ENCODE measurements at regions not wholly inside any gene's neighbourhood (a gene's known extent, or its start where the extent isn't known, plus 50 kb on each side); places are given as distances from the start of the nearest gene placed in this dataset.

- Mint-ChIP-seq H3K27ac (no peak overlapping the region), H3K9me3 (no peaks in the 10 kb centered on the region), H3K36me3 (ENCODE audit: low read depth) (no peaks in the 10 kb centered on the region), H3K4me3 (no peak overlapping the region), H3K4me1 (ENCODE audit: low read depth) (no peaks in the 10 kb centered on the region), H3K27me3 (no peaks in the 10 kb centered on the region)
- ChIA-PET POLR2A (no interaction called here), CTCF (interaction anchor here (1.1 kb wide), 1 partner anchor 21 kb away, joined by 3 read pairs; no protein-coding TSS in a partner anchor)
- no peak for ATAC-seq
- intact Hi-C loops (cut with micrococcal nuclease): no loop called here
- DNase-seq: no peak
- TF ChIP-seq CTCF (IDR thresholded peaks at IDR 0.05): no peak
Measured at GRCh38 chr1:86226204-86226603, 69.6 kb upstream of the COL24A1 start.

GRCh38 chr1:86224651-86225310 is 68.2 kb upstream of the COL24A1 start:
- H3K9me3 Mint-ChIP-seq: no peaks in the 10 kb centered on the region
- H3K4me1 Mint-ChIP-seq (ENCODE audit: low read depth): no peaks in the 10 kb centered on the region
- no peak overlapping the region for H3K27ac Mint-ChIP-seq
- no peak overlapping the region for H3K4me3 Mint-ChIP-seq
- no peak for TF ChIP-seq CTCF (IDR thresholded peaks at IDR 0.05)
- no peak for ATAC-seq
- ChIA-PET CTCF (no interaction called here), POLR2A (no interaction called here)
- intact Hi-C loops (cut with micrococcal nuclease): no loop called here
- no peaks in the 10 kb centered on the region for H3K27me3 Mint-ChIP-seq
- H3K36me3 Mint-ChIP-seq (ENCODE audit: low read depth): no peaks in the 10 kb centered on the region
- DNase-seq: no peak

GRCh38 chr1:86218859-86219258 is 62.3 kb upstream of the COL24A1 start:
- Mint-ChIP-seq H3K4me1 (ENCODE audit: low read depth) (no peaks in the 10 kb centered on the region), H3K27me3 (no peaks in the 10 kb centered on the region)
- POLR2A ChIA-PET: no interaction called here

GRCh38 chr1:86214605-86215004 is 58.0 kb upstream of the COL24A1 start:
- Mint-ChIP-seq H3K27ac (no peak overlapping the region), H3K4me1 (ENCODE audit: low read depth) (no peaks in the 10 kb centered on the region), H3K4me3 (no peak overlapping the region), H3K27me3 (no peaks in the 10 kb centered on the region), H3K9me3 (no peaks in the 10 kb centered on the region), H3K36me3 (ENCODE audit: low read depth) (no peaks in the 10 kb centered on the region)
- intact Hi-C loops (cut with micrococcal nuclease): no loop called here
- DNase-seq (no peak), ATAC-seq (no peak)
- ChIA-PET POLR2A (no interaction called here), CTCF (no interaction called here)
- TF ChIP-seq CTCF (IDR thresholded peaks at IDR 0.05): no peak

More at GRCh38 chr1:86218859-86219258, 62.3 kb upstream of the COL24A1 start:
- no peaks in the 10 kb centered on the region for H3K36me3 Mint-ChIP-seq (ENCODE audit: low read depth)
- no peak for ATAC-seq
- DNase-seq: no peak
- no peak for TF ChIP-seq CTCF (IDR thresholded peaks at IDR 0.05)
- intact Hi-C loops (cut with micrococcal nuclease): no loop called here
- no peak overlapping the region for H3K27ac Mint-ChIP-seq
- no peak overlapping the region for H3K4me3 Mint-ChIP-seq
- CTCF ChIA-PET: no interaction called here
- H3K9me3 Mint-ChIP-seq: no peaks in the 10 kb centered on the region

- Mint-ChIP-seq H3K9me3 (no peaks in the 10 kb centered on the region), H3K27ac (no peak overlapping the region), H3K36me3 (ENCODE audit: low read depth) (no peaks in the 10 kb centered on the region), H3K27me3 (no peaks in the 10 kb centered on the region), H3K4me3 (no peak overlapping the region), H3K4me1 (ENCODE audit: low read depth) (no peaks in the 10 kb centered on the region)
- ATAC-seq: no peak
- no peak for DNase-seq
- no peak for TF ChIP-seq CTCF (IDR thresholded peaks at IDR 0.05)
- ChIA-PET CTCF (no interaction called here), POLR2A (no interaction called here)
- intact Hi-C loops (cut with micrococcal nuclease): no loop called here
Measured at GRCh38 chr1:86209346-86209745, 52.8 kb upstream of the COL24A1 start.

Measured in activated CD8-positive, alpha-beta T cell treated with anti-CD3 and anti-CD28 coated beads for 36 hours (primary cell).